Tibial nerve (tissue), 4 donors: ENCODE measurements at regions not wholly inside any gene's neighbourhood (a gene's known extent, or its start where the extent isn't known, plus 50 kb on each side); places are given as distances from the start of the nearest gene placed in this dataset.

ENCODE experiments used
- DNase-seq, 2 donors: peaks; one replicate each; pipeline ENCODE4 v3.0.0-alpha.2; 2019; ENCODE audit warnings: low spot score in 2 of 2
- H3K27ac ChIP-seq, 4 donors: fragments of 200-600 bp; sonication (generic) in 3 of 4; one replicate each; pipeline ENCODE4 v1.5.1; 2017 to 2019; ENCODE audit warnings: mild to moderate bottlenecking in 1 of 4
- H3K27me3 ChIP-seq, 2 donors: fragments of 200-600 bp; sonication (generic) in 1 of 2; one replicate each; pipeline versions ENCODE4 v1.5.1 to v1.6.0; 2017 to 2019
- H3K36me3 ChIP-seq, 3 donors: fragments of 200-600 bp; sonication (generic); one replicate each; pipeline ENCODE4 v1.5.1; 2018 to 2019
- H3K4me1 ChIP-seq, 4 donors: fragments of 200-600 bp; sonication (generic) in 3 of 4; one replicate each; pipeline ENCODE4 v1.5.1; 2017 to 2019
- H3K4me3 ChIP-seq, 4 donors: fragments of 200-600 bp; sonication (generic) in 3 of 4; one replicate each; pipeline ENCODE4 v1.5.1; 2017 to 2019; ENCODE audit warnings: mild to moderate bottlenecking in 1 of 4, moderate library complexity in 1 of 4
- H3K9me3 ChIP-seq, 4 donors: fragments of 200-600 bp; sonication (generic) in 3 of 4; one replicate each; pipeline ENCODE4 v1.5.1; 2017 to 2019
- EP300 ChIP-seq, 2 donors: sonication (generic); formaldehyde crosslinking; IDR thresholded peaks; one replicate each; pipeline ENCODE4 v1.6.1; 2017; ENCODE audit warnings: antibody characterized with exemption in 2 of 2, mild to moderate bottlenecking in 1 of 2
- POLR2A ChIP-seq, 2 donors: fragments of 450-650 bp; IDR thresholded peaks; one replicate each; pipeline ENCODE4 v1.6.1; 2017; ENCODE audit warnings: antibody characterized with exemption in 2 of 2, mild to moderate bottlenecking in 2 of 2, moderate library complexity in 2 of 2
- WGBS, 2 donors: methylation state at CpG; one replicate each; pipeline ENCODE4 v1.1.5; 2018; 5-methylcytosine and 5-hydroxymethylcytosine counted together
- TF ChIP-seq, protein P1 (sequence below), 5 experiments: fragments of 200-600 bp in 3 of 5; fragments of 450-650 bp in 2 of 5; sonication (generic) in 3 of 5; IDR thresholded peaks; one replicate each; pipeline ENCODE4 v1.5.1; 2016 to 2019; ENCODE audit warnings: antibody characterized with exemption in 5 of 5, mild to moderate bottlenecking in 3 of 5, moderate library complexity in 2 of 5

DNA sequence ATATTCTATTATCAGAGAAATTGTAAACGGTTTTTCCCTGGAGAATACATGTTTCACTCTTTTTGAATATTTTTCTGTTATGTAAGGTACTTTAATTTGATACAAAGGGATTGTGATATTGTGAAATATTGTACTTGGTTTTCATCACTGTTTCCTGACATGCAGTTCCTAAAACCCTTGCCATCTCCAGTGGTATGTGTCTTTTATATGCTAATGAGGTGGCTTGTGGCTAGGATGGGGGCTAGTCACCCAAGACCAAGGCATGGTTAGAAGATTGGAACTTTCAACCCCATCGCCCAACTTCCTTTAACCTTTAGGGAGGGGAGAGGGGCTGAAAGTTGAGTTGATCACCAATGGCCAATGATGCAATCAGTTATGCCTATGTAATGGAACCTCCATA, 160.6 kb downstream of the TAF11L14 start:
- Histone ChIP-seq H3K4me3 (no peak overlapping the region), H3K36me3 (no peaks in the 10 kb centered on the region), H3K4me1 (no peaks in the 10 kb centered on the region), H3K27me3 (no peaks in the 10 kb centered on the region), H3K27ac (no peak overlapping the region), H3K9me3 (no peaks in the 10 kb centered on the region)
- no peak for DNase-seq
- TF ChIP-seq POLR2A (IDR thresholded peaks at IDR 0.05) (no peak), EP300 (IDR thresholded peaks at IDR 0.05) (no peak)
- TF ChIP-seq, protein P1, sequence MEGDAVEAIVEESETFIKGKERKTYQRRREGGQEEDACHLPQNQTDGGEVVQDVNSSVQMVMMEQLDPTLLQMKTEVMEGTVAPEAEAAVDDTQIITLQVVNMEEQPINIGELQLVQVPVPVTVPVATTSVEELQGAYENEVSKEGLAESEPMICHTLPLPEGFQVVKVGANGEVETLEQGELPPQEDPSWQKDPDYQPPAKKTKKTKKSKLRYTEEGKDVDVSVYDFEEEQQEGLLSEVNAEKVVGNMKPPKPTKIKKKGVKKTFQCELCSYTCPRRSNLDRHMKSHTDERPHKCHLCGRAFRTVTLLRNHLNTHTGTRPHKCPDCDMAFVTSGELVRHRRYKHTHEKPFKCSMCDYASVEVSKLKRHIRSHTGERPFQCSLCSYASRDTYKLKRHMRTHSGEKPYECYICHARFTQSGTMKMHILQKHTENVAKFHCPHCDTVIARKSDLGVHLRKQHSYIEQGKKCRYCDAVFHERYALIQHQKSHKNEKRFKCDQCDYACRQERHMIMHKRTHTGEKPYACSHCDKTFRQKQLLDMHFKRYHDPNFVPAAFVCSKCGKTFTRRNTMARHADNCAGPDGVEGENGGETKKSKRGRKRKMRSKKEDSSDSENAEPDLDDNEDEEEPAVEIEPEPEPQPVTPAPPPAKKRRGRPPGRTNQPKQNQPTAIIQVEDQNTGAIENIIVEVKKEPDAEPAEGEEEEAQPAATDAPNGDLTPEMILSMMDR (IDR thresholded peaks at IDR 0.05) = no peak
- WGBS, 2 donors = 66 to 81% methylated on average over 2 of the region's 2 CpGs

DNA sequence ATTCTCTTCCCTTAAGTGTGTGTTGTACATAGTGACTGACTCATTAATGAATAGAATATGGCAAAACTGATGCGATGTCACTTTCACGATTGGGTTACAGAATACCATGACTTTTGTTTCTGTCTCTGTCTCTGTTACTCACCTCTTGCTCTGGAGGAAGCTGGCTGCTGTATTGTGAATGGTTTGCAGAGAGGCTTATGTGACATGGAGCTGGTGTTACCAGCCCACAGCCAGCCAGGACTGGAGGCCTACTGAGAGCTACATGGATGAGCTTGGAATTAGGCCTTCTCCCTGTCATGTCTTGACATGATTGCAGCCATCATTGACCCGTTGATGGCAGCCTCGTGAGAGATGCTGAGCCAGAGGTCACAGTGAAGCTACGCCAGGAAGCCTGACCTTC, 161.9 kb downstream of the TAF11L14 start:
- WGBS, 2 donors = 50 to 61% methylated on average over 5 of the region's 5 CpGs
- H3K9me3 ChIP-seq = no peaks in the 10 kb centered on the region
- TF ChIP-seq EP300 (IDR thresholded peaks at IDR 0.05) (no peak), POLR2A (IDR thresholded peaks at IDR 0.05) (no peak)
- TF ChIP-seq, protein P1 (IDR thresholded peaks at IDR 0.05) = no peak

DNA sequence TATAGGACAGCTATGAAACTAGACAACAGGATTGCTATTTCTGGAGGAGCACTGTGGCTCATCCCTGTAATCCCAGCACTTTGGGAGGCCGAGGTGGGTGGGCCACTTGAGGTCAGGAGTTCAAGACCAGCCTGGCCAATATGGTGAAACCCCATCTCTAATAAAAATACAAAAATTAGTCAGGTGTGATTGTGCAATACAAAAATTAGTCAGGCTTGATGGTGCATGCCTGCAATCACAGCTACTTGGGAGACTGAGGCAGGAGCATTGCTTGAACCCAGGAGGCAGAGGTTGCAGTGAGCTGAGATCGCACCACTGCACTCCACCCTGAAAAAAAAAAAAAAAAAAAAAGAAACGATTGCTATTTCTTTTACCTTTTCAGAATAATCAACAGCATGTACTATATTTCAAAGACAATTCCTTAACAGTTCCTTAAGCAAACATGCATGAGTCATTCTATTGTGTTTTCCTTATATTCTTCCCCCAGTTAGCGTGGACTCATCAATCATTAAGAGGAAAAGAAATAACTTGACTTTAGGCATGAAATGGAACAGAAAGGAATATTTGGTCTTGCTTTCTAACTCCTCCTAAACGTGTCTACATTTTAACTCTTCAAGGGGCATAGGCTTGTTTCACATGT, 162.6 kb downstream of the TAF11L14 start:
- 50 to 54% methylated on average over 5 of the region's 5 CpGs for WGBS, 2 donors
- Histone ChIP-seq H3K36me3 (no peaks in the 10 kb centered on the region), H3K9me3 (no peaks in the 10 kb centered on the region), H3K4me3 (no peak overlapping the region), H3K27me3 (no peaks in the 10 kb centered on the region), H3K4me1 (no peaks in the 10 kb centered on the region), H3K27ac (no peak overlapping the region)
- TF ChIP-seq, protein P1 (IDR thresholded peaks at IDR 0.05) = no peak
- TF ChIP-seq EP300 (IDR thresholded peaks at IDR 0.05) (no peak), POLR2A (IDR thresholded peaks at IDR 0.05) (no peak)
- no peak for DNase-seq

More for the DNA sequence above, 161.9 kb downstream of the TAF11L14 start:
- Histone ChIP-seq H3K27me3 (no peaks in the 10 kb centered on the region), H3K4me3 (no peak overlapping the region), H3K4me1 (no peaks in the 10 kb centered on the region), H3K27ac (no peak overlapping the region), H3K36me3 (no peaks in the 10 kb centered on the region)
- no peak for DNase-seq

DNA sequence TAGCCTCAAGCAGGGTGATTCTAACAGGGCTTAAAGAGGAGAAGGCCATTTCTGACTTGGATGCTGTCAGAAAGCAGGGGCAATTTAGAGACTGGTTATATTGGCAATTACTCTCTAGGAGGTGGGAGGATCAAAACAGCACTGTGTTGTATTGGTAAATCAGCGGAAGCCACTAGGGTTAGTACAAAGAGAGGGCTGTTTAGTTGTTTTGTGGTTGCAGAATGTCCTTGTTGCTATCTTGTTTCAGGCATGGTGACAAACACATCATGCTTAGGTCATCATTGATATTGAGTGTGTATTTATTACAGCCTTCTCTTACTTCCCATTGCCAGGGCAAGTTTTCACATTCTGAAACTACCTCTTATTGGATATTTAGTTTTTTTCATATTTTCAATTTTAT, 165.3 kb downstream of the TAF11L14 start:
- TF ChIP-seq POLR2A (IDR thresholded peaks at IDR 0.05) (no peak), EP300 (IDR thresholded peaks at IDR 0.05) (no peak)
- TF ChIP-seq, protein P1 (IDR thresholded peaks at IDR 0.05) = no peak
- Histone ChIP-seq H3K36me3 (no peaks in the 10 kb centered on the region), H3K27ac (no peak overlapping the region), H3K27me3 (no peaks in the 10 kb centered on the region), H3K9me3 (no peaks in the 10 kb centered on the region), H3K4me1 (no peaks in the 10 kb centered on the region), H3K4me3 (no peak overlapping the region)
- DNase-seq = no peak
- WGBS, 2 donors = 50 to 55% methylated on average over 1 of the region's 1 CpG

DNA sequence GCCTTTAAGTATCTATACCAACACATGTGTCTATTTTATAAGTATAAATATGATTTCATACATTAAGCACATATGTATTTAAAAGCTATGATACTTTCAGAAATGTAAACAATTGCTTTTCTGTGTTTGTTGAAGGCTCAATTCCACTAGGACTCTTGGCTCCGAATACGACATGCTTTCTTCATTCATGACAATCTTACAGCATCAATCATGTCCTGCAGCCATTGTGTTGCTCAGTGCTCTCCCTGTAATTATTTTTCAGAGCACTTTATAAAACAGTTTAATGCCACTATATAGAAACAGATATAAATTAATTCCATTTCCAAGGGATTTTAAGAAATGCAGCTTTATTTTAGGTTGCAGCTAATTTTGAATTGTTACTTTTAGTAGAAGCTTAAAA, 167.3 kb downstream of the TAF11L14 start:
- 48 to 53% methylated on average over 2 of the region's 2 CpGs for WGBS, 2 donors
- TF ChIP-seq POLR2A (IDR thresholded peaks at IDR 0.05) (no peak), EP300 (IDR thresholded peaks at IDR 0.05) (no peak)
- TF ChIP-seq, protein P1 (IDR thresholded peaks at IDR 0.05) = no peak

More for the DNA sequence above, 167.3 kb downstream of the TAF11L14 start:
- no peak for DNase-seq
- Histone ChIP-seq H3K36me3 (no peaks in the 10 kb centered on the region), H3K27ac (no peak overlapping the region), H3K9me3 (no peaks in the 10 kb centered on the region), H3K4me3 (no peak overlapping the region), H3K4me1 (no peaks in the 10 kb centered on the region), H3K27me3 (no peaks in the 10 kb centered on the region)
